B cell (primary cell): ENCODE measurements at regions not wholly inside any gene's neighbourhood (a gene's known extent, or its start where the extent isn't known, plus 50 kb on each side); places are given as distances from the start of the nearest gene placed in this dataset.

Source experiments
- ATAC-seq: fragments of 200-7000 bp; cut with Tn5 transposase; one replicate; pipeline ENCODE4 v1.10.0; 2021; ENCODE audit warnings: low read depth, mild to moderate bottlenecking, moderate number of reproducible peaks, moderate library complexity
- CTCF ChIA-PET: fragments of 350-600 bp; sonication (Branson Sonifier 250); formaldehyde crosslinking; loops from one replicate; lab custom pipeline; 2021; ENCODE audit warnings: antibody characterized with exemption, inconsistent platforms; lab: Charles Lee
- POLR2A ChIA-PET: fragments of 350-600 bp; sonication (Branson Sonifier 250); formaldehyde crosslinking; loops from one replicate; lab custom pipeline; 2021; ENCODE audit warnings: antibody characterized with exemption; lab: Charles Lee
- DNase-seq: peaks from one replicate; pipeline ENCODE4 v3.0.0; 2013
- H2AFZ ChIP-seq: 2 replicates; pipeline ENCODE4 v1.6.1; 2012; ENCODE audit warnings: mild to moderate bottlenecking, low read depth, low read length; ENCODE audit not compliant: insufficient read depth, poor library complexity, severe bottlenecking
- H3K27ac ChIP-seq, 2 donors: 1 replicate in 1 of 2; 2 replicates in 1 of 2; pipeline ENCODE4 v1.5.1; 2012 to 2013; ENCODE audit warnings: low read length in 2 of 2, mild to moderate bottlenecking in 2 of 2, moderate library complexity in 1 of 2
- H3K27me3 ChIP-seq, 4 experiments: fragments of 200-600 bp in 1 of 4; sonication (generic) in 1 of 4; replicated peaks in 1 of 4; 1 replicate in 2 of 4; 2 replicates in 2 of 4; pipeline versions ENCODE4 v1.6.1 to v1.7.0; 2013 to 2016; ENCODE audit warnings: low read length in 3 of 4, mild to moderate bottlenecking in 2 of 4, mixed read lengths in 1 of 4, moderate library complexity in 1 of 4; ENCODE audit not compliant: insufficient read depth in 4 of 4, control insufficient read depth in 3 of 4; ENCODE audit errors: control extremely low read depth in 1 of 4
- H3K36me3 ChIP-seq, 2 experiments: replicated peaks in 1 of 2; 1 replicate in 1 of 2; 2 replicates in 1 of 2; pipeline versions ENCODE4 v1.6.1 to v1.7.1; 2013; ENCODE audit warnings: low read length in 1 of 2; ENCODE audit not compliant: insufficient read depth in 2 of 2, control insufficient read depth in 1 of 2; ENCODE audit errors: control extremely low read depth in 1 of 2, extremely low read depth in 1 of 2
- H3K4me1 ChIP-seq, 2 donors: fragments of 200-600 bp in 1 of 2; sonication (generic) in 1 of 2; 1 replicate in 1 of 2; 2 replicates in 1 of 2; pipeline versions ENCODE4 v1.5.1 to v1.6.1; 2013 to 2017; ENCODE audit warnings: low read length in 2 of 2; ENCODE audit not compliant: control insufficient read depth in 2 of 2, insufficient read depth in 2 of 2
- H3K4me2 ChIP-seq: replicated peaks from 2 replicates; pipeline ENCODE3; 2012; ENCODE audit warnings: mild to moderate bottlenecking, low read depth, low read length; ENCODE audit not compliant: poor library complexity, severe bottlenecking
- H3K4me3 ChIP-seq, 5 experiments: fragments of 200-600 bp in 1 of 5; sonication (generic) in 1 of 5; 1 replicate in 3 of 5; 2 replicates in 2 of 5; pipeline versions ENCODE4 v1.5.1 to v1.7.0; 2011 to 2016; ENCODE audit warnings: low read length in 4 of 5, mild to moderate bottlenecking in 4 of 5, low read depth in 2 of 5, control low read depth in 1 of 5, moderate library complexity in 1 of 5; ENCODE audit not compliant: insufficient read depth in 1 of 5; ENCODE audit errors: control extremely low read depth in 1 of 5, extremely low read depth in 1 of 5
- H3K79me2 ChIP-seq: fragments of 200-600 bp; sonication (generic); one replicate; pipeline ENCODE4 v1.6.0; 2016; ENCODE audit warnings: low read length; ENCODE audit not compliant: control insufficient read depth, insufficient read depth
- H3K9ac ChIP-seq: fragments of 200-600 bp; sonication (generic); 2 replicates; pipeline ENCODE4 v1.6.1; 2017; ENCODE audit warnings: mild to moderate bottlenecking, low read length, moderate library complexity
- H3K9me3 ChIP-seq, 3 donors: one replicate each; pipeline versions ENCODE4 v1.6.1 to v1.7.1; 2013; ENCODE audit warnings: low read length in 2 of 3; ENCODE audit not compliant: control insufficient read depth in 2 of 3, insufficient read depth in 1 of 3; ENCODE audit errors: control extremely low read depth in 1 of 3
- H4K20me1 ChIP-seq: 2 replicates; pipeline ENCODE4 v1.6.0; 2012; ENCODE audit warnings: mild to moderate bottlenecking, low read length; ENCODE audit not compliant: insufficient read depth, control insufficient read depth, poor library complexity, severe bottlenecking
- H3K27ac Mint-ChIP-seq: one replicate; pipeline ENCODE4 v1.8.0; 2021; ENCODE audit warnings: mixed read lengths
- H3K27me3 Mint-ChIP-seq: one replicate; pipeline ENCODE4 v1.8.0; 2021; ENCODE audit warnings: mixed read lengths
- H3K4me1 Mint-ChIP-seq: one replicate; pipeline ENCODE4 v1.8.0; 2021; ENCODE audit warnings: mixed read lengths
- H3K4me3 Mint-ChIP-seq: one replicate; pipeline ENCODE4 v1.8.0; 2021; ENCODE audit warnings: mixed read lengths
- H3K9me3 Mint-ChIP-seq: one replicate; pipeline ENCODE4 v1.8.0; 2022; ENCODE audit warnings: mixed read lengths; ENCODE audit not compliant: insufficient read depth
- EZH2 ChIP-seq: IDR thresholded peaks from 2 replicates; pipeline ENCODE4 v1.6.1; 2012; ENCODE audit warnings: borderline replicate concordance, low read depth, mild to moderate bottlenecking, moderate library complexity, low read length; ENCODE audit not compliant: insufficient read depth, poor library complexity, severe bottlenecking
- WGBS: methylation state at CpG from one replicate; pipeline ENCODE4 v1.1.5; 2013; ENCODE audit warnings: missing lambda C conversion rate; ENCODE audit not compliant: insufficient coverage; 5-methylcytosine and 5-hydroxymethylcytosine counted together
- intact Hi-C: fragments of 100-400 bp; cut with micrococcal nuclease; formaldehyde crosslinking; loops from one replicate; pipeline ENCODE4 v1.10.0; 2022
- TF ChIP-seq, protein P1 (sequence below): fragments of 200-600 bp; IDR thresholded peaks from one replicate; pipeline ENCODE4 v1.8.0; 2022; ENCODE audit warnings: antibody characterized with exemption, mild to moderate bottlenecking

DNA sequence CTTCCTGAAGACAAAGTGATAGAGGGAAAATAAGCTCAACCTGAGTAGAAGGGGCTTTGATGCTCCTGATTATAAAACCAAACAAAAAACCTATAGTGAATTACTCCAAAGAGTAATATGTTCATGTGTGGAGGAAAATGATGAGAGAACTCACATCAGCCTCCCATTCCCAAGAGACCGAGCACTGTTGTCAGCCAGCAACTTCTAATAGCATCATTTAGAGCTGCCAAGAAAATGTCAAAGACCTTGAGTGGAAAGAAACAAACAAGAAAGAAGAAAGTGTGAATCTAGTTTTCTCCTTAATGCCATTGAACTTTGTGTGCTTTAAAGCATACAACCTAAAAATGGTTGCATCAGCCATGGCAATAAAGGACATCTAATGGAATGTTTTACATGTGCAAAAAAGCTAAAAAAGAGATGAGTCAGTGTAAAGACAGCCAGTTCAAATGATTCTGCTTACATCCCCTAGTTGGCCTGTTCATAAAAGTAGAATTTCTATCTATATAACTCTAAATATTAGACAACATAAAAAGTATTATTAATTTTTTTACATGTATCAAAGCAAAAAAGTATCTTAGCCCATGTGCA is 1066.2 kb downstream of the TDRD15 start:
- no peak for ATAC-seq
- H3K9ac ChIP-seq: no peak overlapping the region
- intact Hi-C loops: no loop called here
- H3K9me3 Mint-ChIP-seq: no peaks in the 10 kb centered on the region
- H3K4me3 Mint-ChIP-seq: no peak overlapping the region
- no peaks in the 10 kb centered on the region for H3K4me1 ChIP-seq
- H3K4me2 ChIP-seq: no peak overlapping the region
- no peaks in the 10 kb centered on the region for H4K20me1 ChIP-seq
- H3K27ac ChIP-seq: no peak overlapping the region
- H3K9me3 ChIP-seq: peaks cover 0 to 9% (median 0%) of the 10 kb centered on the region in 3 donors
- no peak overlapping the region for H2AFZ ChIP-seq
- DNase-seq: no peak
- no peaks in the 10 kb centered on the region for H3K4me1 Mint-ChIP-seq
- ChIA-PET POLR2A (no interaction called here), CTCF (no interaction called here)
- no CpG with 5 or more reads among the region's 1 CpG for WGBS
- H3K79me2 ChIP-seq: no peaks in the 10 kb centered on the region
- TF ChIP-seq, protein P1, sequence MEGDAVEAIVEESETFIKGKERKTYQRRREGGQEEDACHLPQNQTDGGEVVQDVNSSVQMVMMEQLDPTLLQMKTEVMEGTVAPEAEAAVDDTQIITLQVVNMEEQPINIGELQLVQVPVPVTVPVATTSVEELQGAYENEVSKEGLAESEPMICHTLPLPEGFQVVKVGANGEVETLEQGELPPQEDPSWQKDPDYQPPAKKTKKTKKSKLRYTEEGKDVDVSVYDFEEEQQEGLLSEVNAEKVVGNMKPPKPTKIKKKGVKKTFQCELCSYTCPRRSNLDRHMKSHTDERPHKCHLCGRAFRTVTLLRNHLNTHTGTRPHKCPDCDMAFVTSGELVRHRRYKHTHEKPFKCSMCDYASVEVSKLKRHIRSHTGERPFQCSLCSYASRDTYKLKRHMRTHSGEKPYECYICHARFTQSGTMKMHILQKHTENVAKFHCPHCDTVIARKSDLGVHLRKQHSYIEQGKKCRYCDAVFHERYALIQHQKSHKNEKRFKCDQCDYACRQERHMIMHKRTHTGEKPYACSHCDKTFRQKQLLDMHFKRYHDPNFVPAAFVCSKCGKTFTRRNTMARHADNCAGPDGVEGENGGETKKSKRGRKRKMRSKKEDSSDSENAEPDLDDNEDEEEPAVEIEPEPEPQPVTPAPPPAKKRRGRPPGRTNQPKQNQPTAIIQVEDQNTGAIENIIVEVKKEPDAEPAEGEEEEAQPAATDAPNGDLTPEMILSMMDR: no peak
- no peak for TF ChIP-seq EZH2
- H3K36me3 ChIP-seq: no peaks in the 10 kb centered on the region
- no peak overlapping the region for H3K4me3 ChIP-seq
- no peak overlapping the region for H3K27ac Mint-ChIP-seq
- no peaks in the 10 kb centered on the region for H3K27me3 ChIP-seq
- no peaks in the 10 kb centered on the region for H3K27me3 Mint-ChIP-seq

- H3K79me2 ChIP-seq: no peaks in the 10 kb centered on the region
- ChIA-PET POLR2A (no interaction called here), CTCF (no interaction called here)
- no peaks in the 10 kb centered on the region for H3K9me3 Mint-ChIP-seq
- no peak overlapping the region for H3K27ac ChIP-seq
- H3K4me1 ChIP-seq: no peaks in the 10 kb centered on the region
- H3K27ac Mint-ChIP-seq: no peak overlapping the region
- H3K27me3 ChIP-seq: no peaks in the 10 kb centered on the region
- no peak overlapping the region for H3K4me3 Mint-ChIP-seq
- no peaks in the 10 kb centered on the region for H3K27me3 Mint-ChIP-seq
- ATAC-seq (no peak), DNase-seq (no peak)
- no peak for TF ChIP-seq EZH2
- TF ChIP-seq, protein P1: no peak
- no peak overlapping the region for H3K9ac ChIP-seq
- no peak overlapping the region for H2AFZ ChIP-seq
- no peaks in the 10 kb centered on the region for H3K9me3 ChIP-seq
- H3K4me3 ChIP-seq: no peak overlapping the region
- H3K4me1 Mint-ChIP-seq: no peaks in the 10 kb centered on the region
- intact Hi-C loops: no loop called here
- no peaks in the 10 kb centered on the region for H3K36me3 ChIP-seq
- WGBS: no CpG with 5 or more reads among the region's 1 CpG
- no peak overlapping the region for H3K4me2 ChIP-seq
- no peaks in the 10 kb centered on the region for H4K20me1 ChIP-seq
Measured at GRCh38 chr2:22194218-22194617, 1070.5 kb downstream of the TDRD15 start.
